ENCODE measurements at regions not wholly inside any gene's neighbourhood (a gene's known extent, or its start where the extent isn't known, plus 50 kb on each side); places are given as distances from the start of the nearest gene placed in this dataset.

DNA sequence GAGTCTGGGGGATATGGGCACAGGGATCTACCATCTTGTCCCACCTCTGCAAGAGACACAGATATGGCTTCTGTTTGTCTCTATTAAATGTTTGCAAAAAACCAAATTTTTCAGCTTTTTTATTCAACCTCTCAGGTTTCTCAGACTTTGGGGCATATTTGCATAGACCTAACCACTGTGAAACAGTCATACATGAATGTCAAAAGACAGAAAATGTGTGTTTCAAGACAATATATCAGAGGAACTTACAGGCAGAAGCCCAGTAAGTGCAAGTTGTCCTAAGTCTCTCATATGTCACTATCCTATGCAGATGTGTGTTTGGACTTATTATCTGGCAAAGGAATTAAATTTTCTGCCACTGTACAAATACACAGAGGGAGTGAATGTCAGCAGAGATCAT lies 951.2 kb downstream of the PCDH18 start:
- no TSS peak for BruUV-seq (replicated peaks)
- H3K9me3 ChIP-seq (ENCODE audit: low read depth, low read length, poor library complexity, severe bottlenecking), result no peaks in the 10 kb centered on the region
- intact Hi-C loops (cut with micrococcal nuclease; ENCODE audit: unreplicated experiment), result no loop called here
- DNase-seq (ENCODE audit: low spot score), result no peak
- H3K27ac ChIP-seq (ENCODE audit: low read depth, low read length, poor library complexity, severe bottlenecking), result no peak overlapping the region
- POLR2A ChIA-PET (ENCODE audit: low non-redundant PET), result no interaction called here
- no peak overlapping the region for H3K4me3 ChIP-seq (ENCODE audit: low read depth, low read length, poor library complexity, severe bottlenecking)
- CTCF ChIA-PET, result no interaction called here
- H3K4me1 ChIP-seq (ENCODE audit: insufficient read depth, low read length, poor library complexity, severe bottlenecking), result no peaks in the 10 kb centered on the region
- no peak for TF ChIP-seq CTCF (conservative IDR thresholded peaks at IDR 0.05; ENCODE audit: low read depth, low read length)
- no peak for TF ChIP-seq EZH2 (IDR thresholded peaks at IDR 0.05; ENCODE audit: borderline replicate concordance, low read depth, low read length, poor library complexity, severe bottlenecking)
- no peaks in the 10 kb centered on the region for H3K36me3 ChIP-seq (ENCODE audit: insufficient read depth, low read length, poor library complexity, severe bottlenecking)
- H3K27me3 ChIP-seq (replicated peaks; ENCODE audit: insufficient read depth, low read depth, low read length, poor library complexity), result no peaks in the 10 kb centered on the region

GRCh38 chr4:136575146-136575545 lies 957.1 kb downstream of the PCDH18 start:
- no peak for TF ChIP-seq EZH2 (IDR thresholded peaks at IDR 0.05; ENCODE audit: borderline replicate concordance, low read depth, low read length, poor library complexity, severe bottlenecking)
- no peak for TF ChIP-seq CTCF (conservative IDR thresholded peaks at IDR 0.05; ENCODE audit: low read depth, low read length)
- DNase-seq (ENCODE audit: low spot score), result no peak
- Histone ChIP-seq H3K27me3 (replicated peaks; ENCODE audit: insufficient read depth, low read depth, low read length, poor library complexity) (no peaks in the 10 kb centered on the region), H3K27ac (ENCODE audit: low read depth, low read length, poor library complexity, severe bottlenecking) (no peak overlapping the region), H3K4me1 (ENCODE audit: insufficient read depth, low read length, poor library complexity, severe bottlenecking) (no peaks in the 10 kb centered on the region), H3K4me3 (ENCODE audit: low read depth, low read length, poor library complexity, severe bottlenecking) (no peak overlapping the region), H3K36me3 (ENCODE audit: insufficient read depth, low read length, poor library complexity, severe bottlenecking) (no peaks in the 10 kb centered on the region), H3K9me3 (ENCODE audit: low read depth, low read length, poor library complexity, severe bottlenecking) (no peaks in the 10 kb centered on the region)
- no TSS peak for BruUV-seq (replicated peaks)
- ChIA-PET CTCF (no interaction called here), POLR2A (ENCODE audit: low non-redundant PET) (no interaction called here)
- intact Hi-C loops (cut with micrococcal nuclease; ENCODE audit: unreplicated experiment), result no loop called here

- CTCF ChIA-PET, result no interaction called here
- intact Hi-C loops (cut with micrococcal nuclease; ENCODE audit: unreplicated experiment), result no loop called here
- Histone ChIP-seq H3K4me3 (ENCODE audit: low read depth, low read length, poor library complexity, severe bottlenecking) (no peak overlapping the region), H3K4me1 (ENCODE audit: insufficient read depth, low read length, poor library complexity, severe bottlenecking) (no peaks in the 10 kb centered on the region), H3K9me3 (ENCODE audit: low read depth, low read length, poor library complexity, severe bottlenecking) (no peaks in the 10 kb centered on the region), H3K36me3 (ENCODE audit: insufficient read depth, low read length, poor library complexity, severe bottlenecking) (no peaks in the 10 kb centered on the region), H3K27me3 (replicated peaks; ENCODE audit: insufficient read depth, low read depth, low read length, poor library complexity) (no peaks in the 10 kb centered on the region), H3K27ac (ENCODE audit: low read depth, low read length, poor library complexity, severe bottlenecking) (no peak overlapping the region)
- POLR2A ChIA-PET (ENCODE audit: low non-redundant PET), result no interaction called here
- no peak for DNase-seq (ENCODE audit: low spot score)
- BruUV-seq (replicated peaks), result no TSS peak
- TF ChIP-seq EZH2 (IDR thresholded peaks at IDR 0.05; ENCODE audit: borderline replicate concordance, low read depth, low read length, poor library complexity, severe bottlenecking) (no peak), CTCF (conservative IDR thresholded peaks at IDR 0.05; ENCODE audit: low read depth, low read length) (no peak)
Measured at GRCh38 chr4:136573460-136573859, 958.8 kb downstream of the PCDH18 start.

Measured in A673 (cell line).